C4-2B (cell line): ENCODE measurements at regions not wholly inside any gene's neighbourhood (a gene's known extent, or its start where the extent isn't known, plus 50 kb on each side); places are given as distances from the start of the nearest gene placed in this dataset.

Experiments used
- H3K27ac ChIP-seq: fragments of 450-650 bp; 2 replicates; pipeline ENCODE4 v1.5.1; 2017
- ZFX ChIP-seq: fragments of 450-650 bp; IDR thresholded peaks from 2 replicates; pipeline ENCODE4 v1.6.1; 2017
- TF ChIP-seq, protein P1 (sequence below): fragments of 450-650 bp; conservative IDR thresholded peaks from 2 replicates; pipeline ENCODE4 v1.5.1; 2017; ENCODE audit warnings: mild to moderate bottlenecking

- H3K27ac ChIP-seq, result no peak overlapping the region
- no peak for TF ChIP-seq ZFX
- TF ChIP-seq, protein P1, sequence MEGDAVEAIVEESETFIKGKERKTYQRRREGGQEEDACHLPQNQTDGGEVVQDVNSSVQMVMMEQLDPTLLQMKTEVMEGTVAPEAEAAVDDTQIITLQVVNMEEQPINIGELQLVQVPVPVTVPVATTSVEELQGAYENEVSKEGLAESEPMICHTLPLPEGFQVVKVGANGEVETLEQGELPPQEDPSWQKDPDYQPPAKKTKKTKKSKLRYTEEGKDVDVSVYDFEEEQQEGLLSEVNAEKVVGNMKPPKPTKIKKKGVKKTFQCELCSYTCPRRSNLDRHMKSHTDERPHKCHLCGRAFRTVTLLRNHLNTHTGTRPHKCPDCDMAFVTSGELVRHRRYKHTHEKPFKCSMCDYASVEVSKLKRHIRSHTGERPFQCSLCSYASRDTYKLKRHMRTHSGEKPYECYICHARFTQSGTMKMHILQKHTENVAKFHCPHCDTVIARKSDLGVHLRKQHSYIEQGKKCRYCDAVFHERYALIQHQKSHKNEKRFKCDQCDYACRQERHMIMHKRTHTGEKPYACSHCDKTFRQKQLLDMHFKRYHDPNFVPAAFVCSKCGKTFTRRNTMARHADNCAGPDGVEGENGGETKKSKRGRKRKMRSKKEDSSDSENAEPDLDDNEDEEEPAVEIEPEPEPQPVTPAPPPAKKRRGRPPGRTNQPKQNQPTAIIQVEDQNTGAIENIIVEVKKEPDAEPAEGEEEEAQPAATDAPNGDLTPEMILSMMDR, result no peak
Observed at GRCh38 chr11:35087648-35088047, 51.3 kb upstream of the CD44 start.

DNA sequence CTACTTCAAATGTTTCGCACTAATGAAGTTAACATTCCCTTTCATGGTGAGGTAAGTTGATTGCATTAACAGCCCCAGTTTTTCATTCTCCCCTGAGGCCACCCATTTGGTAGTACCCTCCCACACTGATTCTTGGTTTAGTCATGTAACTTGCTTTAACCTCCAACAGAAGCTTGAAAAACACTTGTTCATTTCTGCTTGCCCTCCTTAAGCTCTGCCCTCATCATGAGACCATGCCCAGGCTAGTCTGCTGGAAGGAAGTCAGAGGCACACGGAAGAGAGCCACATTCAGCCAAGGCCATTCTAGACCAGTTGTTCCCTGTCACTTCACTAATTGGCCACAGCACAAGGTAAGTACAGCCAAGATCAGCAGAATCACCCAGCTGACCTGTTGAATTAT is 50.7 kb upstream of the CD44 start:
- TF ChIP-seq, protein P1, result no peak
- TF ChIP-seq ZFX, result no peak

DNA sequence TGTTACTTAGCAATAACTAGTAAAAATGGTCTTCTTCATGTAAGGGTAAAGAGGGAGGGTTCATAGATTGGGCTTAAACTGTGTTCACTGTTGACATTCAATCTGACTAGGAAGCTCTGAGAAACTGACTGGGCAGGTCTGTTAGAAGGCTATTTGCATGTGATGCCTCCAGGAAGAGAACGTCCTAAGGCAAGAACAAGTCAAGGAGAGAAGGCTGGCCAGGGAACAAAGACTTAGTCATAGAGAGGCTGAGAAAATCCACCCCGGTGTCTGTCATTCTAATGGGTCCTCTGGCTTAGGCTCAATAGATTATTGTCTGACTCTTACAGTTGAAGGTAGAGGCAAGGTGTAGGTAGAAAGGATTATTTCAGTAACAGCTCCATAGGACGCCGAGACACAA is 50.3 kb upstream of the CD44 start:
- H3K27ac ChIP-seq, result no peak overlapping the region
- TF ChIP-seq ZFX, result no peak
- TF ChIP-seq, protein P1, result no peak

More for the DNA sequence above, 50.7 kb upstream of the CD44 start:
- no peak overlapping the region for H3K27ac ChIP-seq
